ENCODE measurements at regions not wholly inside any gene's neighbourhood (a gene's known extent, or its start where the extent isn't known, plus 50 kb on each side); places are given as distances from the start of the nearest gene placed in this dataset.

DNA sequence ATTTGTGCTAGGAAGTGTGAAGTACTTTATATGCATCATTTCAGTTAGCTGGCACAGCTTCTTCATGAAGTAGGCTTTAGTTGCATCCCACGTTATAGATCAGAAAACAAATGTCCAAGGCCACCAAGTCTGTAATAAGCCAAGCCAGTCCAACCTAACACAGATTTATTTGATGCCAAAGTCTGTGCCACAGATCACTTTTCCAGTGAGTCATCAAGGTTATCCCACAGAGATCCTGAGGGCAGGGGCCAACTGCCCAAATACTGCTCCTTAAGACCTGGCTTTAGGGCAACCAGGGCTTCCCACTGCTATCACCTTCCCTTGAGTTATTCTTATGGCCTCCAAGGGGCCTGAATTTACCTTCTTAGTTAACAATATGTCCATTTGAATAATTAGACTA lies 1340.4 kb downstream of the XPNPEP1 start:
- no peak overlapping the region for H4K91ac ChIP-seq (replicated peaks; ENCODE audit: insufficient read length, low read length)
- no peak overlapping the region for H2BK12ac ChIP-seq (ENCODE audit: low read depth, low read length)
- no peaks in the 10 kb centered on the region for H3K9me3 ChIP-seq (ENCODE audit: insufficient read depth in 2 of 2, low read depth in 1 of 2, low read length in 1 of 2)
- H2BK20ac ChIP-seq (ENCODE audit: low read length), result no peak overlapping the region
- H4K5ac ChIP-seq (ENCODE audit: insufficient read length, low read depth, low read length), result no peak overlapping the region
- DNase-seq (ENCODE audit: low read depth in 1 of 2, low spot score in 2 of 2) (no peak), FAIRE-seq (no peak)
- H3K36me3 ChIP-seq (ENCODE audit: control insufficient read depth in 2 of 4, insufficient read depth in 4 of 4, low read length in 3 of 4), result no peaks in the 10 kb centered on the region
- no peak overlapping the region for H2AK5ac ChIP-seq (ENCODE audit: low read depth, low read length)
- no peaks in the 10 kb centered on the region for H3K23me2 ChIP-seq (ENCODE audit: low read depth, low read length)
- no peak overlapping the region for H3K27ac ChIP-seq (ENCODE audit: low read depth, low read length)
- no peak overlapping the region for H3K4ac ChIP-seq (replicated peaks; ENCODE audit: insufficient read length, low read depth, low read length)
- H3K23ac ChIP-seq (ENCODE audit: insufficient read length), result no peak overlapping the region
- ChIA-PET POLR2A (ENCODE audit: partially characterized antibody) (no interaction called here), CTCF (ENCODE audit: partially characterized antibody) (no interaction called here)
- no peaks in the 10 kb centered on the region for H3K79me1 ChIP-seq (ENCODE audit: low read depth, low read length)
- H2BK5ac ChIP-seq (ENCODE audit: low read depth, low read length), result no peak overlapping the region
- H2BK15ac ChIP-seq (ENCODE audit: low read length), result no peak overlapping the region
- no peaks in the 10 kb centered on the region for H4K20me1 ChIP-seq (replicated peaks in 1 of 2; ENCODE audit: control insufficient read depth in 1 of 2, insufficient read depth in 2 of 2, low read length in 2 of 2)
- no peaks in the 10 kb centered on the region for H3K79me2 ChIP-seq (ENCODE audit: control insufficient read depth in 1 of 2, insufficient read depth in 2 of 2, low read length in 2 of 2)
- H3K27me3 ChIP-seq (replicated peaks in 1 of 4; ENCODE audit: control insufficient read depth in 3 of 4, extremely low read depth in 1 of 4, insufficient read depth in 3 of 4, low read length in 3 of 4), result no peaks in the 10 kb centered on the region
- H3K9ac ChIP-seq (replicated peaks in 1 of 4; ENCODE audit: extremely low read depth in 1 of 4, low read depth in 3 of 4, low read length in 3 of 4), result no peak overlapping the region
- H3K4me1 ChIP-seq (replicated peaks in 1 of 4; ENCODE audit: control insufficient read depth in 3 of 4, insufficient read depth in 4 of 4, low read length in 3 of 4), result no peaks in the 10 kb centered on the region
- no peak overlapping the region for H3K56ac ChIP-seq (replicated peaks; ENCODE audit: insufficient read length, low read depth, low read length)
- no peak overlapping the region for H2AFZ ChIP-seq (ENCODE audit: low read length)
- no peak overlapping the region for H3K18ac ChIP-seq (ENCODE audit: extremely low read depth, low read length)
- TF ChIP-seq POLR2A (IDR thresholded peaks at IDR 0.05; ENCODE audit: control extremely low read depth in 1 of 2, low read depth in 2 of 2, low read length in 2 of 2), result no peak
- TF ChIP-seq RBBP5 (IDR thresholded peaks at IDR 0.05; ENCODE audit: borderline replicate concordance, low read depth, low read length), result no peak
- TF ChIP-seq JUND (IDR thresholded peaks at IDR 0.05; ENCODE audit: low read length), result no peak
- TF ChIP-seq HDAC6 (IDR thresholded peaks at IDR 0.05; ENCODE audit: low read depth, low read length), result no peak
- TF ChIP-seq NRF1 (IDR thresholded peaks at IDR 0.05; ENCODE audit: low read depth, low read length), result no peak
- no peak for TF ChIP-seq TBP (IDR thresholded peaks at IDR 0.05; ENCODE audit: low read depth, low read length)
- TF ChIP-seq CTCF (IDR thresholded peaks at IDR 0.05; ENCODE audit: control extremely low read depth in 1 of 3, insufficient read depth in 1 of 3, low read depth in 1 of 3, low read length in 3 of 3), result no peak
- no peak for TF ChIP-seq EP300 (IDR thresholded peaks at IDR 0.05; ENCODE audit: borderline replicate concordance in 1 of 2, low read depth in 2 of 2, low read length in 2 of 2)
- no peak for TF ChIP-seq TAF1 (IDR thresholded peaks at IDR 0.05; ENCODE audit: low read depth, low read length)
- no peak overlapping the region for H4K8ac ChIP-seq (ENCODE audit: extremely low read depth, insufficient read depth, low read length)
- H3K4me3 ChIP-seq (ENCODE audit: extremely low read depth in 1 of 4, insufficient read depth in 2 of 4, low read depth in 3 of 4, low read length in 4 of 4), result no peak overlapping the region
- no peak overlapping the region for H3K4me2 ChIP-seq (ENCODE audit: insufficient read depth in 1 of 2, low read depth in 2 of 2, low read length in 2 of 2)
- 80% methylated on average over 1 of the region's 1 CpG; no CpG with 5 or more reads in 1 of the 2 experiments for WGBS, 2 experiments (ENCODE audit: extremely low coverage in 1 of 2, insufficient coverage in 1 of 2, insufficient read length in 1 of 2, insufficient replicate concordance in 2 of 2, low coverage in 1 of 2, low lambda C conversion rate in 2 of 2, missing lambda C conversion rate in 1 of 2)
- H3K14ac ChIP-seq (ENCODE audit: insufficient read length), result no peak overlapping the region
- H2BK120ac ChIP-seq (replicated peaks; ENCODE audit: low read depth, low read length), result no peak overlapping the region
